Upper lobe of left lung (tissue), 4 donors: ENCODE measurements at regions not wholly inside any gene's neighbourhood (a gene's known extent, or its start where the extent isn't known, plus 50 kb on each side); places are given as distances from the start of the nearest gene placed in this dataset.

Experiments
- CTCF ChIP-seq, 6 experiments: fragments of 450-650 bp in 4 of 6; fragments of 200-600 bp in 2 of 6; sonication (generic) in 2 of 6; IDR thresholded peaks; one replicate each; pipeline ENCODE4 v1.5.1; 2016 to 2019; ENCODE audit warnings: antibody characterized with exemption in 6 of 6
- POLR2A ChIP-seq, 4 donors: fragments of 450-650 bp; IDR thresholded peaks; one replicate each; pipeline ENCODE4 v1.5.1; 2016 to 2017; ENCODE audit warnings: antibody characterized with exemption in 4 of 4, mild to moderate bottlenecking in 2 of 4

GRCh38 chr5:142404046-142404477 is 79.2 kb upstream of the SPRY4 start:
- TF ChIP-seq CTCF (IDR thresholded peaks at IDR 0.05) (no peak), POLR2A (IDR thresholded peaks at IDR 0.05) (no peak)
